ENCODE measurements at regions not wholly inside any gene's neighbourhood (a gene's known extent, or its start where the extent isn't known, plus 50 kb on each side); places are given as distances from the start of the nearest gene placed in this dataset.

DNA sequence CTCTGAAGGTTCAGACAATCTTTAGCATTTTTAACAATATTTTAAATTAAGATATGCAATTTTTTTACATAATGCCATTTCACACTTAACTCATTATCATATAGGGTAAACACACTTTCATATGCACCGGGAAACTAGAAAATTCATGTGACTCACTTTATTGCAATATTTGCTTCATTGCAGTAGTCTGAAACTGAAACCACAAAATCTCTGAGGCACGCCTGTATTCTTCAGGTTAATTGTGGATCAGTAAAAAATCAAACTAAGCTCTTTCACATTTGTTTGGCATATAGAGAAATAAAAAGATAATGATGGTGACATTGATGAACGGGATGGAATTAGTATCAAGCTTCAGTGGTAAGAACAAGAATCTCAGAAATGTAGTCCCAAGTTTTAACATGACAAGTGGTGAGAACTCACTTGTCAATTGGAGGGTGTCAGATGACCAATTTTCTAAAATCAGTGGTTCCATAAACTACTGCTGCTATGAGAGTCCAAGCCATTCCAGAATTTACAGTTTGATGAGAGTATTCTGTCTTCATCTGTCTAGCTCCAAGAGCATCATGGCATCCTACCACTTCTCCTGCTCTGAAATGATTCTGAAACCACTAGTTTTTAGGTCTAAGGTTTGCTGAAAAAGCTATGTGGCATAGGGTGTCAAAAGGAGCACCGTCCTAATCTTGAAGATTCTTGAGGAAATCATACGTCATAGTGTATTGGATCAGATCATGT, 281.0 kb downstream of the PTPRC start:
- TF ChIP-seq, protein P1, sequence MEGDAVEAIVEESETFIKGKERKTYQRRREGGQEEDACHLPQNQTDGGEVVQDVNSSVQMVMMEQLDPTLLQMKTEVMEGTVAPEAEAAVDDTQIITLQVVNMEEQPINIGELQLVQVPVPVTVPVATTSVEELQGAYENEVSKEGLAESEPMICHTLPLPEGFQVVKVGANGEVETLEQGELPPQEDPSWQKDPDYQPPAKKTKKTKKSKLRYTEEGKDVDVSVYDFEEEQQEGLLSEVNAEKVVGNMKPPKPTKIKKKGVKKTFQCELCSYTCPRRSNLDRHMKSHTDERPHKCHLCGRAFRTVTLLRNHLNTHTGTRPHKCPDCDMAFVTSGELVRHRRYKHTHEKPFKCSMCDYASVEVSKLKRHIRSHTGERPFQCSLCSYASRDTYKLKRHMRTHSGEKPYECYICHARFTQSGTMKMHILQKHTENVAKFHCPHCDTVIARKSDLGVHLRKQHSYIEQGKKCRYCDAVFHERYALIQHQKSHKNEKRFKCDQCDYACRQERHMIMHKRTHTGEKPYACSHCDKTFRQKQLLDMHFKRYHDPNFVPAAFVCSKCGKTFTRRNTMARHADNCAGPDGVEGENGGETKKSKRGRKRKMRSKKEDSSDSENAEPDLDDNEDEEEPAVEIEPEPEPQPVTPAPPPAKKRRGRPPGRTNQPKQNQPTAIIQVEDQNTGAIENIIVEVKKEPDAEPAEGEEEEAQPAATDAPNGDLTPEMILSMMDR (IDR thresholded peaks at IDR 0.05 in 4 of 5, conservative IDR thresholded peaks at IDR 0.05 in 1 of 5), result no peak
- TF ChIP-seq POLR2A (IDR thresholded peaks at IDR 0.05), result no peak

All from gastrocnemius medialis (tissue), 4 donors.